ENCODE measurements at regions not wholly inside any gene's neighbourhood (a gene's known extent, or its start where the extent isn't known, plus 50 kb on each side); places are given as distances from the start of the nearest gene placed in this dataset.
"Not testable (repeated sequence)": the region's sequence is repeated elsewhere in the genome, so short reads cannot be mapped to it uniquely, and the experiment has no call there.

- DNase-seq (ENCODE audit: low read depth): no peak
Observed at GRCh38 chr11:116373104-116373944, 399.5 kb downstream of the BUD13 start.

- no peak for DNase-seq (ENCODE audit: low read depth)
Observed at GRCh38 chr11:116371146-116371545, 401.6 kb downstream of the BUD13 start.

DNA sequence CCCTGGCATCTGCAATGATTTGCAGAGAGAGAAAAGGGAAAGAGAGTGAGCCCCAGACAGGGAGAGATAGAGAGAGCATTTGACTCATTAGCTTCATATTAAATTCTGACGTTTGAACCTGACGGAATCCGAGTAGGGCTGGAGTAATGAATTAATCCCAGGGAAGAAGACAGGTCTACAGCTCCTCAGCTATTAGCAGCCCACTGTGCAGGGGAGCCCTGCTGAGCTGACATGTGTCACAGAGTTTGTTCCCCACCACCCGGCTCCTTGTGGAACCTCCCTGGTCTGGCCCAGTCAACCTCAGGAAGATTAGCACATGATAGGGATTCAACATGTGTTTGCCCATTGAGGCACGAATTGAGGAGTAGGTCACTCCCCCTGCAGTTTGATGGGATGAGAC, 404.0 kb downstream of the BUD13 start:
- no peak for DNase-seq (ENCODE audit: low read depth)

GRCh38 chr11:116366980-116367645, 405.7 kb downstream of the BUD13 start:
- DNase-seq (ENCODE audit: low read depth): no peak

GRCh38 chr11:116366451-116366850, 406.3 kb downstream of the BUD13 start:
- DNase-seq (ENCODE audit: low read depth): no peak

DNA sequence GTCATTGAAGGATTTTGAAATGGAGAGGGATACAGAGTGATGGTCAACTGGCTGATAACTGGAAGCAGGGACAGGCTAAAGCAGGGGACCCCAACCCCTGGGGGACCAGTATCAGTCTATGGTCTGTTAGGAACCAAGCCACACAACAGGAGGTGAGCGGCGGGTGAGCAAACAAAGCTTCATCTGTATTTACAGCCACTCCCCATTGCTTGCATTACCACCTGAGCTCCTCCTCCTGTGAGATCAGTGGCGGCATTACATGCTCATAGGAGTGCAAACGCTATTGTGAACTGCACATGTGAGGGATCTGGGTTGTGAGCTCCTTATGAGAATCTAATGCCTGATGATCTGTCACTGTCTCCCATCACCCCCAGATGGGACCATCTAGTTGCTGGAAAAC, 407.9 kb downstream of the BUD13 start:
- DNase-seq (ENCODE audit: low read depth): not testable (repeated sequence)

DNA sequence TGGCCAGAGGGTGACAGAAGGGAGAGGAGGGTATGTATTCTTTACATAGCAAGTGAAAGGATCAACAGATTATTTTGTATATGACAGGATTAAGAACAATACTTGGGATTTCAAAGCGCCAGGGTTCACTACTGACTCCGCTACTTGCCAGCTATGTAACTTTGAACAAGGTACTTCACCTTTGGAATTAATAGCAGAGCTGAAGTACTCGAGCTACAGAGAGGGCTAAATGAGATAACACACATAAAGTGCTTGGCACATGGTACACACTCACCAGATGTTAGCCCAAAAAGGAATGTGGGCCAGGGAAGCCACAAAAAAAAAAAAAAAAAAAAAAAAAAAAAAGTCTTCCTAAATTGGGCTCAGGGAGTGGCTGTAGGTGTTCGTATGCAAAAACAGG, 408.4 kb downstream of the BUD13 start:
- no peak for DNase-seq (ENCODE audit: low read depth)

DNA sequence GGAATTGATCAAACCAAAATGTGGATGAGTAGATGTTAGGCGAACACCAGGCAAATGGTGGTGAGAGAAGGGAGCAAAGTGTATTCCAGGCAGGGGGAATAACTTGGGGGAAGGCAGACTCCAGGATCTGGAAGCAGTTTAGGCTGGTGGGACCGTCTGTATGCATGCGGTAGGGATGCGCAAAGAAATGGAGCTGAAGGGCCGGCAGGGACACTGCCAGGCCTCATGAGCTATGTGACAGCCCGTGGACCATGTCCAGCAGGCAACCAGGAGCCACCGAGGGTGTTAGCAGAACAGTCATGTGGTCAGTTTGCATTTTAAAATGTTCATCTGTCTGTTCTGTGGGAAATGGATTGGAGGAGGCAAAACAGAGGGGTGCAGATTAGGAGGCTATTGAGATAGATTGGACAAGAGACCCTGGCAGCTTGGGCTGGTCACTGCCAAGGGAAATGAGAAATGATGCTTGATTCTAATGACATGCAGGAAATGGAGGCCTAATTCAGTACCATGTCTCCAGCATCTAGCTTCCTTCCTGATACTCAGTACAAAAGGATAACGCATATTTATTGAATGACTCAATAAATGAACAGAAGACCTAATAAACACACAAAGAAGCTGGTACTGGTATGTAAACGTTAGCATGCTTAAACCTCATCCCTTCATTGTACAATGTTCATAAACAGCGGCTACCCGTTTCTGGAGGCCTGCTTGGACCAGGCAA, 412.4 kb downstream of the BUD13 start:
- DNase-seq (ENCODE audit: low read depth): no peak

- DNase-seq (ENCODE audit: low read depth): no peak
Observed at GRCh38 chr11:116357784-116358544, 414.8 kb downstream of the BUD13 start.

- no peak for DNase-seq (ENCODE audit: low read depth)
Observed at GRCh38 chr11:116356451-116356850, 416.3 kb downstream of the BUD13 start.

DNA sequence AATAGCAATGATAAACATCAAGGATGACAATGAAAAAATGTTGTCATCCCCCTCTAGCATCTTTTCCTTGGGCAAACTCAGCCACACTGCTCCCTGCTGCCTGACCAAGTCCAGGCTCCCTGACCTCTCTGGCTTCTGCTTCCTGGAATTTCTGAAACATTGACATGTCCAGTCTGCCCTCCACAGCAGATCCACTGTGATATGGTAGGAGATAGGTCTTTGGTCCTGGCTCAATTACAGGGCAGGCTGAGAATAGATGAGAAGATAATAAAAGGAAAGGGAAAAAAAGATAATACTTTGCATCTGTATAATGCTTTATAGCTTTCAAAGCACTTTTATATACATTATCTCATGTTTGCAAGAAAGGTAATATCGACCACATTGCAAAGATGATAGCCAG, 417.7 kb downstream of the BUD13 start:
- no peak for DNase-seq (ENCODE audit: low read depth)

DNA sequence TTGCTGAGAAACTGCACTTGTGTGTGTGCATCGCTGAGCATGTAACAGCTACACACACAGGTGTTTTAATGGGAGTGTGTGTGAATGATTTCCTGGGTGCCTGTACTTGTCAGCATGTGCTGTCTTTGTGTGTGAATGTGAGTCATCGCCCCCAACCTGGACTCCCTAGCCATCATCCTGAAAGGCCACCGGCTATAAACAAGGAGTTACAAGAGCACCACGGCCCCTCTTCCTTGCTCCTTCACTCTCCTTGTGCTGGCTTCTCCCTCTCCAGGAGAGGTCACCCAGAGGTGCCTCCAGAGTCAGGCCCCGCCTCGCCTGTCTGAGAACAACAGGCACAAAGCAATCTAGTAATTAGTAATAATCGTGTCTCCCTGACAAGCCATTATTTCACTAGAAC, 419.2 kb downstream of the BUD13 start:
- DNase-seq (ENCODE audit: low read depth): no peak

DNA sequence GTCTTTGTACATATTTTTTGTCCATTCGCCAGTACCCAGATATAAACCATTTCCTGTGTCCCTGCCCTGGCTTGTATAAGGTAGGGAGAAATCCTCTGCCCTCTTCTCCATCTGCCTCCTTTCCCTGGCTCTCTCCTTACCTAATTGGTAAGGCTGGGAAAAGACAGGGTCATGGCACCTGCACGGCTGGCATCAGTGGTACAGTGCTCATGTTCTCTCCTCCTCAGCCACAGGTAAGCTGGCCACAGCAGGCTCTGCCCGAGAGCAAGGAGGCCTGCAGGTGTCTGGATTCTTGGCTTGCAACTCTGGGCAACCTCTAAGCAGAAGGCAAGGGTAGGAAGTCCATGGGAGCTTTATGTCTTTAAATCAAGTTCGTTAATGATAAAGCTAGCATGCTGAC, 419.9 kb downstream of the BUD13 start:
- DNase-seq (ENCODE audit: low read depth): no peak

DNA sequence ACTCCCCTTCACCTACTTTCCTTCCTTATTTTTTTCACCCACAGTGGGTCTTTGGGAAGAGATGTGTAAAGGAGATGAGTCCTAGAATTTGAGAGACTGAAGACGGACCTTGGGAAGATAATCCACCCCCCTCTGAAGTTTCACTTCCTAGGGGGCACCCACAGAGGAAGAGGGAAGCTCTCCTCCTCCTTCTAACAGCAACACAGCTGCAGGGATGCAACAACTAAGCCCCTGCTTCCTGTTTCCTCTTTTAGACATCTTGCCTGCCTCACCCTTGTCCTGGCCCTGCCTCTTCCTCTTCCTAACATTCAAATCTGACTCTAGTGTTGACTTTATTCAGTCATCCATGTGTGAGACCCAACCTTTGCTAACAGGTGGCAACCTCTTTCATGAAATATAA, 424.6 kb downstream of the BUD13 start:
- no peak for DNase-seq (ENCODE audit: low read depth)

DNA sequence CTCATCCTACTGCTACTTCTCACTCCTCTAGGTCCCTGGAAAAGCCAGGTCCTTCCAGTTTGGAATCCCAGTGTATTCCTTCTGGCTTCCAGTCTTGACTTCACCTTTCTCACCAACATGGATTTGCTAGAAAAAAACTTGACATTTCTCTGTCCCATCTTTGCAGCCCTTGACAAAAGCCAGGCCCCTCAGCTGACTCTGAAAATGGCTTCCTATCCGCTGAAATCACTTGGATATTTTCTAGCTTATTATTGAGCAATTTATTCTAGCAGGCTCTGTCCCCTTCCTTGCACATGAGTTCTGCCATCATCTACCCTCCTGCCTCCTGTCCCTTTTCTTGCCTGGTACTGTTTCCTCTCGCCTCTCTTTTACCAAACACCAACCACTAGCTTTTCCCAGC, 427.2 kb downstream of the BUD13 start:
- DNase-seq (ENCODE audit: low read depth): no peak

GRCh38 chr11:116344601-116345000, 428.2 kb downstream of the BUD13 start:
- DNase-seq (ENCODE audit: low read depth): no peak

GRCh38 chr11:116343270-116343669, 429.5 kb downstream of the BUD13 start:
- no peak for DNase-seq (ENCODE audit: low read depth)

- DNase-seq (ENCODE audit: low read depth): no peak
Observed at GRCh38 chr11:116342148-116342547, 430.6 kb downstream of the BUD13 start.

- no peak for DNase-seq (ENCODE audit: low read depth)
Observed at GRCh38 chr11:116339306-116340098, 433.3 kb downstream of the BUD13 start.

GRCh38 chr11:116338500-116338899, 434.3 kb downstream of the BUD13 start:
- not testable (repeated sequence) for DNase-seq (ENCODE audit: low read depth)

- DNase-seq (ENCODE audit: low read depth): no peak
Observed at GRCh38 chr11:116336540-116336939, 436.2 kb downstream of the BUD13 start.
